Progenitor cell of endocrine pancreas (in vitro differentiated cells): ENCODE measurements at regions not wholly inside any gene's neighbourhood (a gene's known extent, or its start where the extent isn't known, plus 50 kb on each side); places are given as distances from the start of the nearest gene placed in this dataset.

Experiments used
- DNase-seq: peaks from one replicate; pipeline ENCODE4 v3.0.0; 2021; ENCODE audit warnings: low spot score; ENCODE audit not compliant: unreplicated experiment
- H3K27ac Mint-ChIP-seq: 2 replicates; pipeline ENCODE4 v1.8.0; 2021; ENCODE audit warnings: mild to moderate bottlenecking, moderate library complexity, mixed read lengths
- H3K27me3 Mint-ChIP-seq: 2 replicates; pipeline ENCODE4 v1.8.0; 2021; ENCODE audit warnings: mixed read lengths
- H3K36me3 Mint-ChIP-seq: 2 replicates; pipeline ENCODE4 v1.8.0; 2022; ENCODE audit warnings: mixed read lengths; ENCODE audit not compliant: insufficient read depth
- H3K4me1 Mint-ChIP-seq: 2 replicates; pipeline ENCODE4 v1.8.0; 2021; ENCODE audit warnings: low read depth, mixed read lengths
- H3K4me3 Mint-ChIP-seq: 2 replicates; pipeline ENCODE4 v1.8.0; 2021; ENCODE audit warnings: low read depth, mild to moderate bottlenecking, moderate library complexity, mixed read lengths
- H3K9me3 Mint-ChIP-seq: 2 replicates; pipeline ENCODE4 v1.8.0; 2021; ENCODE audit warnings: low read depth, mixed read lengths
- TF ChIP-seq, protein P1 (sequence below): fragments of 200-600 bp; sonication (generic); IDR thresholded peaks from one replicate; pipeline ENCODE4 v1.5.0; 2021; ENCODE audit warnings: antibody characterized with exemption, mild to moderate bottlenecking; ENCODE audit not compliant: unreplicated experiment

DNA sequence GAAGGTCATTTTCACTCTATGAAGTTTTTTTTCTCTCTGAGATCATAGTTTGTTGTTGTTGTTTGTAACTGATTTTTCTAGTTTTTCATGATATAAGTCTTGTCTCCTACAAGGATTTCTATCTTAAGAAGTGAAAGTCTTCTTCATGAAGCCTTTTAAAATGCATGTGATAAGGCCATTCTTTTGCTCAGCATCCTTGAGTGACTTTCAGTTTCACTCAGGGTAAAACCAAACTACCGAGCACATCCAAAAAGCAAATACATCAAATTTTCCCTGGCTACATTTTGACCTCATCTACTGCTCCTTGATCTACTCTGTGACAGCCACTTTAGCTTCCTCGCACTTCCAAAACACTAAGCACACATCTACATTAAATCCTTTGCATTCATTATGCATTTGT, 580.7 kb downstream of the KCTD8 start:
- no peak overlapping the region for H3K4me3 Mint-ChIP-seq
- no peaks in the 10 kb centered on the region for H3K36me3 Mint-ChIP-seq
- peaks cover 9% of the 10 kb centered on the region for H3K4me1 Mint-ChIP-seq
- peaks cover 14% of the 10 kb centered on the region for H3K9me3 Mint-ChIP-seq
- peaks cover 2% of the 10 kb centered on the region for H3K27me3 Mint-ChIP-seq
- no peak overlapping the region for H3K27ac Mint-ChIP-seq
- TF ChIP-seq, protein P1, sequence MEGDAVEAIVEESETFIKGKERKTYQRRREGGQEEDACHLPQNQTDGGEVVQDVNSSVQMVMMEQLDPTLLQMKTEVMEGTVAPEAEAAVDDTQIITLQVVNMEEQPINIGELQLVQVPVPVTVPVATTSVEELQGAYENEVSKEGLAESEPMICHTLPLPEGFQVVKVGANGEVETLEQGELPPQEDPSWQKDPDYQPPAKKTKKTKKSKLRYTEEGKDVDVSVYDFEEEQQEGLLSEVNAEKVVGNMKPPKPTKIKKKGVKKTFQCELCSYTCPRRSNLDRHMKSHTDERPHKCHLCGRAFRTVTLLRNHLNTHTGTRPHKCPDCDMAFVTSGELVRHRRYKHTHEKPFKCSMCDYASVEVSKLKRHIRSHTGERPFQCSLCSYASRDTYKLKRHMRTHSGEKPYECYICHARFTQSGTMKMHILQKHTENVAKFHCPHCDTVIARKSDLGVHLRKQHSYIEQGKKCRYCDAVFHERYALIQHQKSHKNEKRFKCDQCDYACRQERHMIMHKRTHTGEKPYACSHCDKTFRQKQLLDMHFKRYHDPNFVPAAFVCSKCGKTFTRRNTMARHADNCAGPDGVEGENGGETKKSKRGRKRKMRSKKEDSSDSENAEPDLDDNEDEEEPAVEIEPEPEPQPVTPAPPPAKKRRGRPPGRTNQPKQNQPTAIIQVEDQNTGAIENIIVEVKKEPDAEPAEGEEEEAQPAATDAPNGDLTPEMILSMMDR = no peak
- DNase-seq = no peak

GRCh38 chr4:43875655-43876054, 573.0 kb downstream of the KCTD8 start:
- Mint-ChIP-seq H3K36me3 (peaks cover 1% of the 10 kb centered on the region), H3K27ac (no peak overlapping the region), H3K4me3 (no peak overlapping the region), H3K9me3 (peaks cover 15% of the 10 kb centered on the region), H3K4me1 (no peaks in the 10 kb centered on the region), H3K27me3 (no peaks in the 10 kb centered on the region)
- DNase-seq = no peak
- TF ChIP-seq, protein P1 = no peak

GRCh38 chr4:43882470-43882869, 566.1 kb downstream of the KCTD8 start:
- no peak overlapping the region for H3K27ac Mint-ChIP-seq
- TF ChIP-seq, protein P1 = no peak
- H3K4me1 Mint-ChIP-seq = no peaks in the 10 kb centered on the region
- no peaks in the 10 kb centered on the region for H3K27me3 Mint-ChIP-seq
- H3K36me3 Mint-ChIP-seq = no peaks in the 10 kb centered on the region
- no peak for DNase-seq
- H3K4me3 Mint-ChIP-seq = no peak overlapping the region
- H3K9me3 Mint-ChIP-seq = peaks cover 7% of the 10 kb centered on the region

- DNase-seq = no peak
- Mint-ChIP-seq H3K27ac (no peak overlapping the region), H3K4me3 (no peak overlapping the region), H3K9me3 (peaks cover 4% of the 10 kb centered on the region), H3K4me1 (no peaks in the 10 kb centered on the region), H3K36me3 (no peaks in the 10 kb centered on the region), H3K27me3 (no peaks in the 10 kb centered on the region)
- TF ChIP-seq, protein P1 = no peak
These were observed 562.4 kb downstream of the KCTD8 start for GRCh38 chr4:43886196-43886595.

DNA sequence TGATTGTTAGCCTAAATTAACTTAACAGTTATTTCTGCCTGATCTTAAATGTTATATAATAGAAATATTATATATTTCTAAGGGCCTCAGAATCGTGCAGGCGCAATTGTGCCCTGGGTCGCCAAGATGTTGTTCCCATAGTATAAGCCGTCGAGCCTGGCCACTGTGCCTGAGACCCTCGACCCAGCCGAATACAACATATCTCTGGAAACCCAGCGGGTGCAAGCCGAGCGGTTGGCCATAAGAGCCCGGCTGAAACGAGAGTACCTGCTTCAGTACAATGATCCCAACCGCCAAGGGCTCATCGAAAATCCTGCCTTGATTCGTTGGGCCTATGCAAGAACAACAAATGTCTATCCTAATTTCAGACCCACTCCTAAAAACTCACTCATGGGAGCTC, 549.8 kb downstream of the KCTD8 start:
- H3K36me3 Mint-ChIP-seq = no peaks in the 10 kb centered on the region

More for the DNA sequence above, 549.8 kb downstream of the KCTD8 start:
- Mint-ChIP-seq H3K4me3 (no peak overlapping the region), H3K9me3 (peaks cover 21% of the 10 kb centered on the region), H3K27ac (no peak overlapping the region), H3K4me1 (no peaks in the 10 kb centered on the region), H3K27me3 (no peaks in the 10 kb centered on the region)
- no peak for DNase-seq
- TF ChIP-seq, protein P1 = no peak
